ENCODE measurements at regions not wholly inside any gene's neighbourhood (a gene's known extent, or its start where the extent isn't known, plus 50 kb on each side); places are given as distances from the start of the nearest gene placed in this dataset.

GRCh38 chr21:15423676-15424445 is 305.9 kb upstream of the USP25 start:
- TF ChIP-seq EP300 (IDR thresholded peaks at IDR 0.05) (no peak), POLR2A (IDR thresholded peaks at IDR 0.05; ENCODE audit: low read depth) (no peak), POLR2AphosphoS5 (IDR thresholded peaks at IDR 0.05) (no peak)
- Histone ChIP-seq H3K27ac (replicated peaks in 1 of 4) (no peak overlapping the region), H3K36me3 (no peaks in the 10 kb centered on the region), H3K4me3 (no peak overlapping the region), H3K9me3 (no peaks in the 10 kb centered on the region), H3K27me3 (no peaks in the 10 kb centered on the region), H3K4me1 (peaks cover 0 to 4% (median 0%) of the 10 kb centered on the region in 4 donors)
- no peak for DNase-seq (ENCODE audit: extremely low spot score)
- intact Hi-C loops (cut with DNase I): no loop called here
- WGBS: 78% methylated on average over 4 of the region's 4 CpGs

GRCh38 chr21:15425049-15425448 is 304.7 kb upstream of the USP25 start:
- H3K36me3 ChIP-seq: no peaks in the 10 kb centered on the region
- H3K27me3 ChIP-seq: no peaks in the 10 kb centered on the region
- TF ChIP-seq POLR2A (IDR thresholded peaks at IDR 0.05; ENCODE audit: low read depth) (no peak), CTCF (IDR thresholded peaks at IDR 0.05) (no peak), POLR2AphosphoS5 (IDR thresholded peaks at IDR 0.05) (no peak), EP300 (IDR thresholded peaks at IDR 0.05) (no peak)
- peaks cover 0 to 4% (median 0%) of the 10 kb centered on the region in 4 donors for H3K4me1 ChIP-seq
- H3K9me3 ChIP-seq: no peaks in the 10 kb centered on the region
- H3K4me3 ChIP-seq: no peak overlapping the region
- WGBS: 81% methylated on average over 3 of the region's 3 CpGs
- H3K27ac ChIP-seq (replicated peaks in 1 of 4): no peak overlapping the region
- intact Hi-C loops (cut with DNase I): no loop called here
- DNase-seq (ENCODE audit: extremely low spot score): no peak

- intact Hi-C loops (cut with DNase I): no loop called here
- TF ChIP-seq CTCF (IDR thresholded peaks at IDR 0.05): no peak
- TF ChIP-seq EP300 (IDR thresholded peaks at IDR 0.05): no peak
- TF ChIP-seq POLR2AphosphoS5 (IDR thresholded peaks at IDR 0.05): no peak
- no peak for TF ChIP-seq POLR2A (IDR thresholded peaks at IDR 0.05; ENCODE audit: low read depth)
- Histone ChIP-seq H3K27me3 (no peaks in the 10 kb centered on the region), H3K4me3 (no peak overlapping the region), H3K27ac (replicated peaks in 1 of 4) (no peak overlapping the region), H3K4me1 (peaks cover 0 to 8% (median 5%) of the 10 kb centered on the region in 4 donors), H3K9me3 (peaks cover 0 to 4% (median 0%) of the 10 kb centered on the region in 4 donors), H3K36me3 (no peaks in the 10 kb centered on the region)
- 58% methylated on average over 2 of the region's 2 CpGs for WGBS
- DNase-seq (ENCODE audit: extremely low spot score): no peak
These were observed 299.8 kb upstream of the USP25 start for GRCh38 chr21:15430023-15430422.

GRCh38 chr21:15430577-15430976 is 299.2 kb upstream of the USP25 start:
- no peak for TF ChIP-seq EP300 (IDR thresholded peaks at IDR 0.05)
- no peaks in the 10 kb centered on the region for H3K36me3 ChIP-seq
- peaks cover 0 to 4% (median 0%) of the 10 kb centered on the region in 4 donors for H3K9me3 ChIP-seq
- peaks cover 0 to 8% (median 5%) of the 10 kb centered on the region in 4 donors for H3K4me1 ChIP-seq
- intact Hi-C loops (cut with DNase I): no loop called here
- no peaks in the 10 kb centered on the region for H3K27me3 ChIP-seq
- no peak for DNase-seq (ENCODE audit: extremely low spot score)
- H3K4me3 ChIP-seq: no peak overlapping the region
- 68% methylated on average over 3 of the region's 3 CpGs for WGBS
- H3K27ac ChIP-seq (replicated peaks in 1 of 4): no peak overlapping the region

GRCh38 chr21:15431053-15431452 is 298.7 kb upstream of the USP25 start:
- intact Hi-C loops (cut with DNase I): no loop called here
- WGBS: 100% methylated on average over 1 of the region's 1 CpG
- Histone ChIP-seq H3K27me3 (no peaks in the 10 kb centered on the region), H3K9me3 (peaks cover 0 to 4% (median 0%) of the 10 kb centered on the region in 4 donors), H3K36me3 (no peaks in the 10 kb centered on the region), H3K27ac (replicated peaks in 1 of 4) (no peak overlapping the region), H3K4me3 (no peak overlapping the region), H3K4me1 (peaks cover 0 to 8% (median 5%) of the 10 kb centered on the region in 4 donors)
- TF ChIP-seq CTCF (IDR thresholded peaks at IDR 0.05): no peak
- TF ChIP-seq POLR2AphosphoS5 (IDR thresholded peaks at IDR 0.05): no peak
- TF ChIP-seq EP300 (IDR thresholded peaks at IDR 0.05): no peak
- no peak for DNase-seq (ENCODE audit: extremely low spot score)

All from esophagus muscularis mucosa (tissue), 4 donors.